IMR-90 (cell line): ENCODE measurements at regions not wholly inside any gene's neighbourhood (a gene's known extent, or its start where the extent isn't known, plus 50 kb on each side); places are given as distances from the start of the nearest gene placed in this dataset.

Source experiments
- ATAC-seq: fragments of 200-7000 bp; cut with Tn5 transposase; 2 replicates; pipeline ENCODE4 v1.9.1; 2020; ENCODE audit warnings: low read depth, mild to moderate bottlenecking, moderate library complexity
- BruUV-seq: library from RNA; stranded (reverse); fragments of 400-500 nt; replicated peaks from 2 replicates; lab custom pipeline; 2021; lab: Mats Ljungman, UMichigan
- CTCF ChIA-PET: fragments of 300-600 bp; formaldehyde crosslinking; extraction: SDS; loops from one replicate; lab custom pipeline; 2021; ENCODE audit warnings: antibody characterized with exemption; lab: Yijun Ruan, JAX
- POLR2A ChIA-PET: fragments of 300-600 bp; sonication (Branson Sonifier 250); formaldehyde crosslinking; loops from one replicate; lab custom pipeline; 2022; ENCODE audit warnings: antibody characterized with exemption; ENCODE audit not compliant: unreplicated experiment; lab: Charles Lee
- DNase-seq: peaks from one replicate; pipeline ENCODE4 v3.0.0; 2013
- H2AFZ ChIP-seq: replicated peaks from 2 replicates; pipeline ENCODE3; 2013; ENCODE audit warnings: low read length, mild to moderate bottlenecking; ENCODE audit not compliant: poor library complexity
- H2AK5ac ChIP-seq: 2 replicates; pipeline ENCODE4 v1.6.1; 2013; ENCODE audit warnings: low read depth, low read length, inconsistent platforms
- H2AK9ac ChIP-seq: replicated peaks from 2 replicates; pipeline ENCODE3; 2013; ENCODE audit warnings: mild to moderate bottlenecking, low read depth, low read length, moderate library complexity; ENCODE audit not compliant: poor library complexity
- H2BK120ac ChIP-seq: 2 replicates; pipeline ENCODE4 v1.6.1; 2013; ENCODE audit warnings: low read depth, low read length, inconsistent platforms
- H2BK15ac ChIP-seq: 3 replicates; pipeline ENCODE4 v1.6.1; 2013; ENCODE audit warnings: low read depth, low read length, inconsistent platforms
- H2BK20ac ChIP-seq: 2 replicates; pipeline ENCODE4 v1.6.1; 2013; ENCODE audit warnings: low read depth, mild to moderate bottlenecking, inconsistent platforms, low read length, moderate library complexity
- H2BK5ac ChIP-seq: 2 replicates; pipeline ENCODE4 v1.6.1; 2013; ENCODE audit warnings: mild to moderate bottlenecking, low read depth, low read length, inconsistent platforms; ENCODE audit not compliant: poor library complexity, severe bottlenecking
- H3K14ac ChIP-seq: replicated peaks from 2 replicates; pipeline ENCODE4 v1.6.1; 2013; ENCODE audit warnings: low read depth, low read length, inconsistent platforms
- H3K18ac ChIP-seq: 2 replicates; pipeline ENCODE4 v1.6.1; 2013; ENCODE audit warnings: low read depth, low read length, control low read depth
- H3K23ac ChIP-seq: 2 replicates; pipeline ENCODE4 v1.6.1; 2013; ENCODE audit warnings: low read depth, low read length, inconsistent platforms
- H3K27ac ChIP-seq: 2 replicates; pipeline ENCODE4 v1.5.1; 2013; ENCODE audit warnings: mild to moderate bottlenecking, control low read depth, low read length; ENCODE audit not compliant: insufficient read depth
- H3K27me3 ChIP-seq: 2 replicates; pipeline ENCODE4 v1.6.1; 2013; ENCODE audit warnings: low read length; ENCODE audit not compliant: control insufficient read depth, insufficient read depth
- H3K36me3 ChIP-seq: 2 replicates; pipeline ENCODE4 v1.6.1; 2013; ENCODE audit warnings: low read length, mixed read lengths; ENCODE audit not compliant: control insufficient read depth, insufficient read depth
- H3K4ac ChIP-seq: 2 replicates; pipeline ENCODE4 v1.6.1; 2013; ENCODE audit warnings: low read depth, low read length, inconsistent platforms
- H3K4me1 ChIP-seq: 2 replicates; pipeline ENCODE4 v1.6.1; 2013; ENCODE audit warnings: low read length, mixed read lengths; ENCODE audit not compliant: control insufficient read depth, insufficient read depth
- H3K4me2 ChIP-seq: 2 replicates; pipeline ENCODE4 v1.6.1; 2013; ENCODE audit warnings: low read depth, mild to moderate bottlenecking, control low read depth, low read length, moderate library complexity
- H3K4me3 ChIP-seq: 2 replicates; pipeline ENCODE4 v1.5.1; 2013; ENCODE audit warnings: low read depth, mild to moderate bottlenecking, control low read depth, low read length, moderate library complexity; ENCODE audit not compliant: insufficient read depth
- H3K56ac ChIP-seq: 2 replicates; pipeline ENCODE4 v1.6.1; 2013; ENCODE audit warnings: low read length, inconsistent platforms; ENCODE audit not compliant: insufficient read depth; ENCODE audit errors: extremely low read depth
- H3K79me1 ChIP-seq, 2 experiments: 2 replicates each; pipeline ENCODE4 v1.6.1; 2013; ENCODE audit warnings: low read length in 2 of 2, inconsistent platforms in 1 of 2, low read depth in 1 of 2
- H3K9ac ChIP-seq: 2 replicates; pipeline ENCODE4 v1.6.1; 2013; ENCODE audit warnings: low read depth, low read length, control low read depth
- H3K9me1 ChIP-seq: 2 replicates; pipeline ENCODE4 v1.6.1; 2013; ENCODE audit warnings: low read length, inconsistent platforms; ENCODE audit not compliant: insufficient read depth
- H3K9me3 ChIP-seq: 2 replicates; pipeline ENCODE4 v1.6.1; 2013; ENCODE audit warnings: low read length; ENCODE audit not compliant: control insufficient read depth, insufficient read depth
- H4K20me1 ChIP-seq: 2 replicates; pipeline ENCODE4 v1.6.1; 2013; ENCODE audit warnings: low read length, inconsistent platforms; ENCODE audit not compliant: insufficient read depth
- H4K5ac ChIP-seq: 2 replicates; pipeline ENCODE4 v1.6.1; 2013; ENCODE audit warnings: mild to moderate bottlenecking, low read depth, low read length, control low read depth
- H4K8ac ChIP-seq, 2 experiments: 2 replicates each; pipeline ENCODE4 v1.6.1; 2013; ENCODE audit warnings: low read depth in 2 of 2, low read length in 2 of 2, control low read depth in 1 of 2, inconsistent platforms in 1 of 2
- H4K91ac ChIP-seq: 2 replicates; pipeline ENCODE4 v1.6.1; 2013; ENCODE audit warnings: low read depth, low read length, inconsistent platforms; ENCODE audit not compliant: insufficient read depth
- BHLHE40 ChIP-seq: fragments of 150-350 bp; IDR thresholded peaks from 2 replicates; pipeline ENCODE4 v1.6.1; 2016; ENCODE audit warnings: mild to moderate bottlenecking, low read depth, low read length
- CEBPB ChIP-seq: IDR thresholded peaks from 2 replicates; pipeline ENCODE4 v1.6.1; 2012; ENCODE audit warnings: low read depth, low read length, improper control_type of control experiment
- CHD1 ChIP-seq: IDR thresholded peaks from 2 replicates; pipeline ENCODE4 v1.6.1; 2012; ENCODE audit warnings: low read depth, low read length, improper control_type of control experiment
- CTCF ChIP-seq: conservative IDR thresholded peaks from 2 replicates; pipeline ENCODE4 v1.5.1; 2012; ENCODE audit warnings: mild to moderate bottlenecking, low read depth, low read length, improper control_type of control experiment
- ELK1 ChIP-seq: fragments of 150-350 bp; IDR thresholded peaks from 2 replicates; pipeline ENCODE4 v1.6.1; 2016; ENCODE audit warnings: low read depth, mild to moderate bottlenecking, low read length, moderate library complexity, borderline replicate concordance
- MAFK ChIP-seq: IDR thresholded peaks from 2 replicates; pipeline ENCODE4 v1.6.1; 2012; ENCODE audit warnings: low read depth, low read length, improper control_type of control experiment
- MXI1 ChIP-seq: IDR thresholded peaks from 2 replicates; pipeline ENCODE4 v1.6.1; 2012; ENCODE audit warnings: low read depth, mild to moderate bottlenecking, low read length, moderate library complexity, borderline replicate concordance
- POLR2A ChIP-seq: IDR thresholded peaks from 2 replicates; pipeline ENCODE4 v1.6.1; 2012; ENCODE audit warnings: mild to moderate bottlenecking, low read depth, low read length
- RAD21 ChIP-seq: IDR thresholded peaks from 2 replicates; pipeline ENCODE4 v1.6.1; 2012; ENCODE audit warnings: low read length, improper control_type of control experiment
- RFX5 ChIP-seq: IDR thresholded peaks from 2 replicates; pipeline ENCODE4 v1.8.0; 2012; ENCODE audit warnings: low read depth, mild to moderate bottlenecking, low read length, moderate library complexity
- WGBS, 2 experiments: methylation state at CpG; one replicate each; pipeline versions ENCODE4 v1.1.5 to v1.1.7; 2013; ENCODE audit warnings: missing lambda C conversion rate in 2 of 2; ENCODE audit not compliant: insufficient read length in 1 of 2; ENCODE audit errors: extremely low coverage in 2 of 2; 5-methylcytosine and 5-hydroxymethylcytosine counted together
- dilution Hi-C: fragments of 300-500 bp; cut with HindIII; formaldehyde crosslinking; loops from one replicate; pipeline ENCODE4 v1.14.3; 2018; ENCODE audit warnings: low sequenced_read_pairs; ENCODE audit not compliant: unreplicated experiment
- in situ Hi-C: fragments of 300-500 bp; cut with MboI; formaldehyde crosslinking; loops from 3 replicates; pipeline ENCODE4 v1.14.3; 2019; ENCODE audit warnings: low sequenced_read_pairs, inconsistent platforms, mixed read lengths
- intact Hi-C: fragments of 100-400 bp; cut with micrococcal nuclease; formaldehyde crosslinking; loops from 2 replicates; pipeline ENCODE4 v1.10.0; 2022
- TF ChIP-seq, protein P1 (sequence below): fragments of 150-350 bp; IDR thresholded peaks from 2 replicates; pipeline ENCODE4 v1.6.1; 2017; ENCODE audit warnings: mild to moderate bottlenecking, antibody characterized with exemption, low read length, low read depth

DNA sequence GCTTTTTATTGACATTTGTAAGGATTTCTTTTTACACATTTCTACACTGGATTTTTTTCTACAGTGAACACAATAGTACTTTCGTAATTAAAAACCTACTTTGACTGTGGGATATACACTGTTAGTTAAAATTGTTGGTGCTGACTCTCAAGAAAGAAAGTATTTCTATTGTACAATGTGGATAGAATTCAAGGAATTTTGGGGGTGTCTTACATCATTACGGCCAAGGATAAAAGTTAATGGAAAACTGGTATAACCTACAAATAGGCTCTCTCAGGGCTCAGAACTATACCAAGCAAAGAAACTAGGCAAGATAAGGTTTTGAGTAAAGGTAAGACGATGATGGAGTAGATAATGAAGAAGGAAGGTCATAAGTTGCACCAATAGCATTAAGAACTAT lies 198.4 kb upstream of the PARD3B start:
- H2AK9ac ChIP-seq = no peak overlapping the region
- H2BK15ac ChIP-seq = no peak overlapping the region
- no peak overlapping the region for H4K5ac ChIP-seq
- H3K4me3 ChIP-seq = no peak overlapping the region
- no peak overlapping the region for H2BK120ac ChIP-seq
- H4K20me1 ChIP-seq = no peaks in the 10 kb centered on the region
- dilution Hi-C loops = no loop called here
- no peak overlapping the region for H2AK5ac ChIP-seq
- TF ChIP-seq CTCF (no peak), RFX5 (no peak), BHLHE40 (no peak), RAD21 (no peak), MAFK (no peak), POLR2A (no peak), CEBPB (no peak), ELK1 (no peak), CHD1 (no peak), MXI1 (no peak)
- TF ChIP-seq, protein P1, sequence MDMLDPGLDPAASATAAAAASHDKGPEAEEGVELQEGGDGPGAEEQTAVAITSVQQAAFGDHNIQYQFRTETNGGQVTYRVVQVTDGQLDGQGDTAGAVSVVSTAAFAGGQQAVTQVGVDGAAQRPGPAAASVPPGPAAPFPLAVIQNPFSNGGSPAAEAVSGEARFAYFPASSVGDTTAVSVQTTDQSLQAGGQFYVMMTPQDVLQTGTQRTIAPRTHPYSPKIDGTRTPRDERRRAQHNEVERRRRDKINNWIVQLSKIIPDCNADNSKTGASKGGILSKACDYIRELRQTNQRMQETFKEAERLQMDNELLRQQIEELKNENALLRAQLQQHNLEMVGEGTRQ = no peak
- H2BK20ac ChIP-seq = no peak overlapping the region
- ChIA-PET CTCF (no interaction called here), POLR2A (no interaction called here)
- no peaks in the 10 kb centered on the region for H3K27me3 ChIP-seq
- H2AFZ ChIP-seq = no peak overlapping the region
- H3K36me3 ChIP-seq = no peaks in the 10 kb centered on the region
- H3K9ac ChIP-seq = no peak overlapping the region
- H3K18ac ChIP-seq = no peak overlapping the region
- DNase-seq (no peak), ATAC-seq (no peak)
- intact Hi-C loops = no loop called here
- no peak overlapping the region for H3K23ac ChIP-seq
- H3K56ac ChIP-seq = no peak overlapping the region
- H2BK5ac ChIP-seq = no peak overlapping the region
- no peak overlapping the region for H3K4me2 ChIP-seq
- in situ Hi-C loops = loop anchor here (25.0 kb wide), 1 partner anchor 515 kb away; no protein-coding TSS in a partner anchor
- H3K4me1 ChIP-seq = no peaks in the 10 kb centered on the region
- H3K14ac ChIP-seq = no peak overlapping the region
- no peaks in the 10 kb centered on the region for H3K9me3 ChIP-seq
- no peak overlapping the region for H4K8ac ChIP-seq
- WGBS, 2 experiments = no CpG with 5 or more reads among the region's 3 CpGs
- no peak overlapping the region for H3K27ac ChIP-seq
- H3K79me1 ChIP-seq = no peaks in the 10 kb centered on the region
- H3K4ac ChIP-seq = no peak overlapping the region
- no peak overlapping the region for H4K91ac ChIP-seq
- no peaks in the 10 kb centered on the region for H3K9me1 ChIP-seq
- no TSS peak for BruUV-seq
